Fibroblast of upper back skin (primary cell): ENCODE measurements at regions not wholly inside any gene's neighbourhood (a gene's known extent, or its start where the extent isn't known, plus 50 kb on each side); places are given as distances from the start of the nearest gene placed in this dataset.

Experiments
- DNase-seq: peaks from one replicate; pipeline ENCODE4 v3.0.0-alpha.2; 2013

- DNase-seq: no peak
Measured at GRCh38 chr12:118467641-118468305, 91.4 kb downstream of the SUDS3 start.

DNA sequence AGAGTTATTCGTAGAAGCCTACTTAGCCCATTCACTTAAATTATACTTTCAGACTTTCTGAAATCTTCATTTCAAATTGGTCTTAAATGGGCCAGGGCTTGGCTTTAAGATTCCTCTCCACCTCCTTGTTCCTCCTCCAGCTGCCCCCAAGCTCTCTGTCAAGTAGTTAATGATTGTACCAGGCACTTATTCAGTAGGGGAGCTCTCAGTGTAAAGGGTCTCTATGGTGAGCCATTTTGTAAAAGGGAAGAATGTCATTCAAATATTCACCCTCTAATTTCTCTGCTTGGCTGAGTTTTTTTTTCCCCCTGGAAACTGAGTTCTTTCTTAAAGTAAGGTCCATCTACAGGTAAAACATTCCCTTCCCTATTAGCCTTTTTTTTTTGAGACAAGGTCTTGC, 96.6 kb downstream of the SUDS3 start:
- DNase-seq: no peak

DNA sequence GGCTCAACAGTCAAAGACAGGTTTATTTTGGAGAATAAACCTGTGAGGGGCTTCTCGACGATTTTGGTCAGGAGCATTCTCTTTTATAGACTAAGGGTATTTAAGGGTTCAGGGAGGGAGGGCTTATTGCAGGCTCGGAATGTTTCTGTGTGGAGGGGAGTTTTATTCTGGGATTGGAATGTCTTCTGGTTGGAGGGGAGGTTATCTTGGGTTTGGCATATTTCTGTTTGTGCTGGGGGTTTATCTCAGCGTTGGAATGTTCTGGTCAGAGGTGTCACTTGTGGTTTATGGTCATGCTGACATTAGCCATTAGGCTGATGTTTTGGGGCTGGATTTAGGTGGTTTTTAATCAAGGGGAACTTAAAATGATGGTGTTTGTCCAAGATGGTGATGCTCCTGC, 103.9 kb downstream of the SUDS3 start:
- no peak for DNase-seq

GRCh38 chr12:118488034-118488433, 111.7 kb downstream of the SUDS3 start:
- DNase-seq: no peak

DNA sequence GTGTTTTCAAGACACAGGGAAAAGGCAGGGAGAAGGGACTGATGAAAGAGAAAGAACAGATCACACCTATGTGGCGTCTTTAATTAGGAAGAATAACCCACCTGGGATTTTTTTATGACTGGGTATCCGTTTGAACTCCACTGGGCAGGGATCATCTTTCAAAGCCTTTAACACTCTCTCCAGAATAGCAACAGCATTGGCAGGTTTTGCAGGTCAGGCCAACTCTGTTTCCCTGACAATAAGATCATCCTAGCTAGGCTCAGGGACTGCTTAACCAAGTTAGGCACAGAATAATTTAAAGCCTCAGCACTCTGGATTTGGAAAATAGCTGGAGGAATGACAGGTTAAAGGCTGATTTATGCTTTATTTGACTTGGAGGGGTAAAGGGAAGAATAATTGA, 117.6 kb downstream of the SUDS3 start:
- no peak for DNase-seq

- no peak for DNase-seq
Measured at GRCh38 chr12:118494776-118495175, 118.4 kb downstream of the SUDS3 start.

DNA sequence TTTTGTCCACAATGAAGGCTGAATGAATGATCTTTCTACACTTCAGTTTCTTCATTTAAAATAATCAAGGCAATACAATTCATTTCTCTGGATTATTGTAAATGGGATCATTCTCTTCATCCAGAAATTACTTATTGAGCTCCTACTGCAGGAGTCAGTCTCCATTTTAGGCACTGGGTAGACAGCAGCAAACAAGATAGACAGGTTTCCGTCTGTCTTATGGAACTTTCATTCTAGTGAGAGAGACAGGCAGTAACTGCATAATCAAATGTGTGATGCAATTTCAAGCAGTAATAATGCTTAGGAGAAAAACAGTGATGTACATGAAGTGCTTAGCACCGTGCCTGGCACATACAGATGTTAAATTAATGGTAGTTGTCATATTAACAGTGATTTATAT, 118.9 kb downstream of the SUDS3 start:
- no peak for DNase-seq

GRCh38 chr12:118498171-118498570, 121.8 kb downstream of the SUDS3 start:
- DNase-seq: no peak

DNA sequence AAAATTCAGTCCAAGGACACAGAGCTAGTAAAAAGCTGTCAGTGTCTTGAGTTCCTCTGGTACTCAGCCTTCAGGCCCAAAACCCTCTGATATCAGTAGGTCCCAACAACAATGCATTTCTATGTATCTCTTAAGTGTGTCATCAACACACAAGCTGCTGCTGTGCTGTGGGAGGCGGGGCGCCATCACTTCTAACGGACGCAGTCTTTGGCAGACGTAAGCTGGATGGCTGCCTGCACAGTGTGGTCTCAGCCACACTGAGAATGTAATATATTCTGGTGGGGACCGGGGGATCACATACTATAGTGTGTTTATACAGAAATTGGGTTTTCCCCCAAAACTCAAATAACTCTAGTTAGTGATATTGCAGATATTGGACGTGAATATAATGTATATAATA, 123.9 kb downstream of the SUDS3 start:
- DNase-seq: no peak

- DNase-seq: no peak
Measured at GRCh38 chr12:118501489-118501888, 125.1 kb downstream of the SUDS3 start.

- DNase-seq: no peak
Measured at GRCh38 chr12:118503476-118503875, 127.1 kb downstream of the SUDS3 start.

DNA sequence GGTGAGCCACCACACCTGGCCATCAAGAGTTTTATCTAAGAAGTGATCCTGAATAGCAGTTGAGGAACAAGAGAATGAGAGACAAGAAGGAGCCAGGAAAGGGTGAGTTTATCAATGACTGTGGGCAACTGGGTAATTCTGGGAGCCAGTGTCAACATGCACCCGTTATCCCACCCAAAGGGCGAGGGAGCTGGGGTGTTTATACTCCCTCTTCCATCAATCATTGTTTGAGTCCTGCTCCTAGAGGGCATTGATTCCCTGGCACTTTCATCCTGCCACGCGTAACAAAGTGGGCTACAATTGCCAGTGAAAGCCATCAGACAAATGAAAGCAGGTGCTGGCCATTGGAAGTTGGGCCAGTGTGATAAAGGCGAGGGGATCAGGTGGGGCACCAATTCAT, 136.3 kb downstream of the SUDS3 start:
- no peak for DNase-seq

DNA sequence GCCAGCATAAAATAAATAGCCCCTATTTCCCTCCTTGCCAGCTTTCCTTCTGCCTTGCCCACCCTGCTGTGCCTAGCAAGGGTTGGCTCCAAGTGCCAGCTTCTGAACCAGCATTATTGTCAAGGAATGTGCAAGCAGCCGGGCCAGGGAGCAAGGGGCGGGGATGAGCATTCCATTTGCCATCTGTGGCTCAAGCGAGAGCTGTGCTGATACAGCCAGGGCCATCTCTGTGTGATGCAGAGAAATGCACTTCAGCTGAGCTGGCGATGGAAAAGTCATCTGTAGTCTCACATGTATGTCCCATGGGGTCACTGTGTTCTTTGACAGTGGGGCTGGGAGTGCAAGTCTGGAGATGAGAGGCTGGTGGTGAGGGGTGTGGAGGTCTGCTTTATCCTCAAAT, 137.3 kb downstream of the SUDS3 start:
- DNase-seq: no peak

GRCh38 chr12:118514297-118514696, 137.9 kb downstream of the SUDS3 start:
- DNase-seq: no peak

- no peak for DNase-seq
Measured at GRCh38 chr12:118520214-118521035, 144.1 kb downstream of the SUDS3 start.

DNA sequence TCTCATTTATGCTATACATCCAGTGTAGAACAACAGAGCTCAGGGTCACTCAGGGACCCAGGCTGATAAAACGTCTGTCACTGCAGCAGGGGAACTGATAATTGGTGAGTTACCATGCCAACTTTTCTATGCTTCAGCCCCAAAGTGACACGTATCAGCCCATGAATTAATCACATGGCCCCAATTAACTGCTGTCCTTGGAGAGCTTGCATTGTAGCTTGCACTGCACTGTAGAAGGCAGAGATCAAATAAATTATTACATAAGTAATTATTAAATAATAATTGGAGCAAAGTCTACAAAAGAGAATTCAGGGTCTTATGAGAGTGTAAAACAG, 144.6 kb downstream of the SUDS3 start:
- no peak for DNase-seq

GRCh38 chr12:118524446-118524845, 148.1 kb downstream of the SUDS3 start:
- DNase-seq: no peak

DNA sequence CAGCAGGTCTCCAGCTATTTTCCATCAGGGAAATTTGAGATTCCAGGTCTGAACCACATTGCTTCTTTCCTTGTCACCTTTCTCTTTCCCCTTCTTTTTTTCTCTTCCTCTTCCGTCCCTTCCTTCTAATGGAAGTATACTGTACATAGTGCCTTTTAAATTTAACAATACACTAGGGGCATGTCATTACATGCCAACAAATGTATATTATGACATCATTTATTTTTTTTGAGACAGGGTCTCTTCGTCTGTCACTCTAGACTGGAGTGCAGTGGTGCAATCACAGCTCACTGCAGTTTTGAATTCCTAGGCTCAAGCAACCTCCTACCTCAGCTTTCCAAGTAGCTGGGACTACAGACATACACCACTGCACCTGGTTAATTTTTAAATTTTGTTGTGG, 148.9 kb downstream of the SUDS3 start:
- no peak for DNase-seq

DNA sequence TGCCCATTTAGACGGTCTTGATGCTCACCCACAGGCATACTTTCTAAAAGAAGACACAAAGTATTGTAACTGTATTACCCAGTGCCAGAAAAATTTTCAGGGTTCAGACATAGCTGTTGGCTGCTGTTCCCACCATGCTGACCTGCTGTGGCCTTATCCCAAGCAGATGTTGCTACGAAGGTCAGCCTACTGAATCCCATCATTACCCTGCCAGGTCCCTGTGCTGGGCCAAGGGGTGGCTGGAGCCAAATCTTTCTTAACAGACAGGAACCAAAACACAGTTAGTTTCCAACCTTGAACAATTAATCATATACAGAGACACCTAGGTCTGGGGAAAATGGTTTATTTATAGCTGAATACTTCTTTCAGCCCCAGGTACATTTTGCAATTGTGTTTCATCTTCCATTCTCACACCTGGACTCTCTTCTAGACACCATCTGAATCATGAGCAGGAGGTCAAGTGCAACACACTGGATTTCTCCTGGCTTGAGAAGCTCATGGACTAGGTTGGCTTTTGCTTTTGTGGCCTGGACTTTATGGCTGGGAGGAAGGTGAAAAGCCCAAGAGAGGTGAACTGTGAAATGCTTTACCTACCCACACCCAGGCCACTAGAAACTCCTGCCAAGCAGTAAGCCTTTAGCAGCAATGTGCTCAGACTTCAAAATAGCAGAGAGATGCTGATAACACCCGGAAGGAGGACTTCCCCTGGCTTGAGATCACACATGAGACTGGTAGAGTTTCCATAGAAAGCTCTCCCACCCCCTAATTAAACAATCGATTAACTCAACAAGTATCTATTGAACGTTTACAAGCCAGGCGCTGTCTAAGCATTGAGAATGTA, 150.1 kb downstream of the SUDS3 start:
- DNase-seq: no peak

DNA sequence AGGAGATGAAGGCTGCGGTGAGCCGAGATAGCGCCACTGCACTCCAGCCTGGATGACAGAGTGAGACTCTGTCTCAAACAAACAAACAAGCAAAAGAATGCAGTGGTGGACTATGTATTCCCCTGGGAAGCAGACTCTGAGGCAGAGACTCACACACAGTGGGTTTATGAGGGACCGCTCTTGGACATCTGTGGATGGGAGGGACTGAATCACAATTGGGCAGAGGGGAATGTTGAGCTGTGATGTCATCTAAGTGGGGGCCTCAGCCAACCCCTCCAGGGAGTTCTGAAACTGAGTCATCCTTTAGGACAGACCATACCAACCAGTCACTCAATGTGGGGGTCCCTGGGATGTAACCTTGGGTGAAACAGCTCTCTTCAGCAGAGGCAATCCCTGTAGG, 151.0 kb downstream of the SUDS3 start:
- no peak for DNase-seq

- DNase-seq: no peak
Measured at GRCh38 chr12:118528625-118529024, 152.3 kb downstream of the SUDS3 start.

DNA sequence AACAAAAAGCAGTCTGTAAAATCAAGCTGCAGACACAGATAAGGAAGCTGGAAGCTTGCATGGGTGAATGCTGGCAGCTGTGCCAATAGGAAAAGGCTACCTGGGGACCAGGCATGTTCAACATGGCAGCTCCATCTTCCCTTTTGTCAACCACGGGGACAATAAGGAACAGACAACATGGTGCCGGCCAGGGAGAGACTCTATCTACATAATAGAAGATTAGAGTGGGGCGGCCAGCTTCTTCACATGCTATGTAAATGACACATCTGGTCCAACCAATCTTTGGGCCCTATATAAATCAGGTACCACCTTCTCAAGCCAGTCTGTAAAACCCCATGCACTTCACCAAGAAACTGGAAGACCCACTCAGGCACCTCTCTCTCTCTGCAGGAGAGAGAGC, 157.6 kb downstream of the SUDS3 start:
- no peak for DNase-seq

- DNase-seq: no peak
Measured at GRCh38 chr12:118536306-118536906, 160.1 kb downstream of the SUDS3 start.
